ENCODE measurements at regions not wholly inside any gene's neighbourhood (a gene's known extent, or its start where the extent isn't known, plus 50 kb on each side); places are given as distances from the start of the nearest gene placed in this dataset.

DNA sequence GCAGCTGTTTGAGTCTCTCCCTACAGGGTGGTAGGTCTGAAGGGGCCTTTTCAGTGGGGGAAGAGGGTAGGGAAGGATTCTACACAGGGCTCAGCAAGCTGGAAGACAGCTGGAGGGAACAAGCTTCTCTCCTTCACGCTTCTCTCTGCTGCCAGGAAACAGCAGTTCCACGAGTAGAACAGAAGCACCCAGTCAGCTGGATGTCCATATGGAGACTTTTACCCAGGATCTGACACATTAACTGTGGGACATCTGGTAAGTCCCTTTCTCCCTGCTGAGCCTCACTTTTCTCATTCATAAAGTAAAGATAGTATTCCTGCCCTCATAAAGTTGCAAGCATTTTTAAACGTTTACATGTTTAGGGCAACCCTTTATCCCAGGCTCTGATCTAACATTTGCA lies 280.3 kb downstream of the OMA1 start:
- TF ChIP-seq EZH2 (IDR thresholded peaks at IDR 0.05; ENCODE audit: insufficient read depth, low read length) = no peak
- TF ChIP-seq, protein P1, sequence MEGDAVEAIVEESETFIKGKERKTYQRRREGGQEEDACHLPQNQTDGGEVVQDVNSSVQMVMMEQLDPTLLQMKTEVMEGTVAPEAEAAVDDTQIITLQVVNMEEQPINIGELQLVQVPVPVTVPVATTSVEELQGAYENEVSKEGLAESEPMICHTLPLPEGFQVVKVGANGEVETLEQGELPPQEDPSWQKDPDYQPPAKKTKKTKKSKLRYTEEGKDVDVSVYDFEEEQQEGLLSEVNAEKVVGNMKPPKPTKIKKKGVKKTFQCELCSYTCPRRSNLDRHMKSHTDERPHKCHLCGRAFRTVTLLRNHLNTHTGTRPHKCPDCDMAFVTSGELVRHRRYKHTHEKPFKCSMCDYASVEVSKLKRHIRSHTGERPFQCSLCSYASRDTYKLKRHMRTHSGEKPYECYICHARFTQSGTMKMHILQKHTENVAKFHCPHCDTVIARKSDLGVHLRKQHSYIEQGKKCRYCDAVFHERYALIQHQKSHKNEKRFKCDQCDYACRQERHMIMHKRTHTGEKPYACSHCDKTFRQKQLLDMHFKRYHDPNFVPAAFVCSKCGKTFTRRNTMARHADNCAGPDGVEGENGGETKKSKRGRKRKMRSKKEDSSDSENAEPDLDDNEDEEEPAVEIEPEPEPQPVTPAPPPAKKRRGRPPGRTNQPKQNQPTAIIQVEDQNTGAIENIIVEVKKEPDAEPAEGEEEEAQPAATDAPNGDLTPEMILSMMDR (IDR thresholded peaks at IDR 0.05; ENCODE audit: insufficient read depth, low read depth, low read length) = no peak
- H3K4me2 ChIP-seq (ENCODE audit: low read length) = no peak overlapping the region
- H3K79me2 ChIP-seq (ENCODE audit: insufficient read depth, low read length) = no peaks in the 10 kb centered on the region
- no peaks in the 10 kb centered on the region for H3K4me1 ChIP-seq (ENCODE audit: insufficient read depth, low read length)
- H3K36me3 ChIP-seq (ENCODE audit: insufficient read depth, low read length) = no peaks in the 10 kb centered on the region
- H3K27ac Mint-ChIP-seq (ENCODE audit: unreplicated experiment) = no peak overlapping the region
- no peak overlapping the region for H2AFZ ChIP-seq (ENCODE audit: low read depth, low read length)
- no peaks in the 10 kb centered on the region for H3K36me3 Mint-ChIP-seq (ENCODE audit: low read depth, unreplicated experiment)
- no peak for FAIRE-seq
- H3K9ac ChIP-seq (ENCODE audit: low read length) = no peak overlapping the region
- H3K4me3 Mint-ChIP-seq (ENCODE audit: unreplicated experiment) = no peak overlapping the region
- no peak overlapping the region for H3K4me3 ChIP-seq (ENCODE audit: insufficient read depth, low read depth, low read length)
- no peaks in the 10 kb centered on the region for H3K27me3 Mint-ChIP-seq (ENCODE audit: low read depth, unreplicated experiment)
- no peaks in the 10 kb centered on the region for H3K9me3 Mint-ChIP-seq (ENCODE audit: unreplicated experiment)
- no peaks in the 10 kb centered on the region for H3K4me1 Mint-ChIP-seq (ENCODE audit: low read depth, unreplicated experiment)
- H3K27me3 ChIP-seq (ENCODE audit: insufficient read depth, low read length) = no peaks in the 10 kb centered on the region
- H3K27ac ChIP-seq (ENCODE audit: low read depth, low read length) = no peak overlapping the region
- H4K20me1 ChIP-seq (ENCODE audit: insufficient read depth, low read length) = no peaks in the 10 kb centered on the region
- DNase-seq (ENCODE audit: low read depth) = no peak
- H3K9me3 ChIP-seq (ENCODE audit: insufficient read depth, low read depth, low read length) = no peaks in the 10 kb centered on the region

DNA sequence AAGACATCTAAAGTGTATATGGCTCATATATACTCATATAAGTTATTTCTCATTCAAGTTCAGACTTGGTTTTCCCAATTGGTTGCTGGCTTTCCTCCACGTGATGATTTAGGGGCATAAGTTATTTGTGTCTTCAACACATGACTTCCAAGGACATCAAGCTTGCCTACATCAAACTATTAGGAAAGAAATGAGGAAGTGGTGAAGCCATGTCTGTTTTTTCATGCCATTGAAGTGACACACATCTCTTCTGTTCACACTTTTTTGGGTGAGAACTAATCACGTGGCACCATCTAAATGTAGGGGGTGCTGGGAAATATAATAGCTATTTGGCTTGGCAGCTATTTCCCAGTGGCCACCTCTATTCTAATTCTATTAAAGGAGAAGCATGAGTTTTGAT lies 282.1 kb downstream of the OMA1 start:
- Mint-ChIP-seq H3K4me1 (ENCODE audit: low read depth, unreplicated experiment) (no peaks in the 10 kb centered on the region), H3K27ac (ENCODE audit: unreplicated experiment) (no peak overlapping the region), H3K36me3 (ENCODE audit: low read depth, unreplicated experiment) (no peaks in the 10 kb centered on the region), H3K9me3 (ENCODE audit: unreplicated experiment) (no peaks in the 10 kb centered on the region), H3K27me3 (ENCODE audit: low read depth, unreplicated experiment) (no peaks in the 10 kb centered on the region), H3K4me3 (ENCODE audit: unreplicated experiment) (no peak overlapping the region)
- no peaks in the 10 kb centered on the region for H4K20me1 ChIP-seq (ENCODE audit: insufficient read depth, low read length)
- no peak overlapping the region for H3K4me2 ChIP-seq (ENCODE audit: low read length)
- H3K4me1 ChIP-seq (ENCODE audit: insufficient read depth, low read length) = no peaks in the 10 kb centered on the region
- FAIRE-seq (no peak), DNase-seq (ENCODE audit: low read depth) (no peak)
- H3K27ac ChIP-seq (ENCODE audit: low read depth, low read length) = no peak overlapping the region
- H2AFZ ChIP-seq (ENCODE audit: low read depth, low read length) = no peak overlapping the region
- H3K9me3 ChIP-seq (ENCODE audit: insufficient read depth, low read depth, low read length) = no peaks in the 10 kb centered on the region
- H3K79me2 ChIP-seq (ENCODE audit: insufficient read depth, low read length) = no peaks in the 10 kb centered on the region
- no peaks in the 10 kb centered on the region for H3K36me3 ChIP-seq (ENCODE audit: insufficient read depth, low read length)
- no peak overlapping the region for H3K4me3 ChIP-seq (ENCODE audit: insufficient read depth, low read depth, low read length)
- no peak for TF ChIP-seq EZH2 (IDR thresholded peaks at IDR 0.05; ENCODE audit: insufficient read depth, low read length)
- TF ChIP-seq, protein P1 (IDR thresholded peaks at IDR 0.05; ENCODE audit: insufficient read depth, low read depth, low read length) = no peak
- no peaks in the 10 kb centered on the region for H3K27me3 ChIP-seq (ENCODE audit: insufficient read depth, low read length)
- H3K9ac ChIP-seq (ENCODE audit: low read length) = no peak overlapping the region

DNA sequence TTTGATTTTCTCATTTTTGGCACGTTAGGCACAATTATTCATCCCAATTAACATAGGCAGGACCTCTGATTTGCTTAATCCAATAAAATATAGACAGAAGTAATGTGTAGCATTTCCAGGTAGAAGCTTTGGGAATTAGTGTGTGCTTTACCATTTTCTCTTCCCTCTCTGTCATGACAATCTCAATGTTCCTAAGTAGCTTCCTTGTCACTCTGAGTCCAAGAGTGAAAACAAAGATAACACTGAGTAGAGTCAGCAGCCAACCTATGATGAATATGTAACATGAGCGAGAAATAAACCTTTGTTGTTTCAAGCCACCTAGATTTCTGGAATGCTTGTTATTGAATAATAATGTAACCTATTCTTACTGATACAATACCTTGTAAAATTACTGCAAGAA lies 283.8 kb downstream of the OMA1 start:
- TF ChIP-seq, protein P1 (IDR thresholded peaks at IDR 0.05; ENCODE audit: insufficient read depth, low read depth, low read length) = no peak
- no peak for TF ChIP-seq EZH2 (IDR thresholded peaks at IDR 0.05; ENCODE audit: insufficient read depth, low read length)
- no peaks in the 10 kb centered on the region for H3K4me1 ChIP-seq (ENCODE audit: insufficient read depth, low read length)
- H4K20me1 ChIP-seq (ENCODE audit: insufficient read depth, low read length) = no peaks in the 10 kb centered on the region
- no peak for FAIRE-seq
- H3K4me3 Mint-ChIP-seq (ENCODE audit: unreplicated experiment) = no peak overlapping the region
- H3K79me2 ChIP-seq (ENCODE audit: insufficient read depth, low read length) = no peaks in the 10 kb centered on the region
- H3K4me3 ChIP-seq (ENCODE audit: insufficient read depth, low read depth, low read length) = no peak overlapping the region
- no peak overlapping the region for H3K27ac ChIP-seq (ENCODE audit: low read depth, low read length)
- peaks cover 2% of the 10 kb centered on the region for H3K27me3 Mint-ChIP-seq (ENCODE audit: low read depth, unreplicated experiment)
- no peak overlapping the region for H3K27ac Mint-ChIP-seq (ENCODE audit: unreplicated experiment)
- no peak for DNase-seq (ENCODE audit: low read depth)
- H3K9me3 ChIP-seq (ENCODE audit: insufficient read depth, low read depth, low read length) = no peaks in the 10 kb centered on the region
- H3K9ac ChIP-seq (ENCODE audit: low read length) = no peak overlapping the region
- peaks cover 3% of the 10 kb centered on the region for H3K27me3 ChIP-seq (ENCODE audit: insufficient read depth, low read length)
- no peak overlapping the region for H2AFZ ChIP-seq (ENCODE audit: low read depth, low read length)
- H3K4me1 Mint-ChIP-seq (ENCODE audit: low read depth, unreplicated experiment) = no peaks in the 10 kb centered on the region
- H3K36me3 ChIP-seq (ENCODE audit: insufficient read depth, low read length) = no peaks in the 10 kb centered on the region
- H3K9me3 Mint-ChIP-seq (ENCODE audit: unreplicated experiment) = no peaks in the 10 kb centered on the region
- no peak overlapping the region for H3K4me2 ChIP-seq (ENCODE audit: low read length)
- no peaks in the 10 kb centered on the region for H3K36me3 Mint-ChIP-seq (ENCODE audit: low read depth, unreplicated experiment)

All from astrocyte (in vitro differentiated cells and primary cell).